Thyroid gland (tissue), 4 donors: ENCODE measurements at regions not wholly inside any gene's neighbourhood (a gene's known extent, or its start where the extent isn't known, plus 50 kb on each side); places are given as distances from the start of the nearest gene placed in this dataset.

Experiments
- DNase-seq, 2 donors: peaks; one replicate each; pipeline ENCODE4 v3.0.0-alpha.2; 2019
- H3K27ac ChIP-seq, 3 donors: fragments of 200-600 bp; sonication (generic); 1 replicate in 2 of 3; 2 replicates in 1 of 3; pipeline ENCODE4 v1.5.1; 2016 to 2019; ENCODE audit warnings: mild to moderate bottlenecking in 1 of 3, moderate library complexity in 1 of 3
- H3K27me3 ChIP-seq: fragments of 200-600 bp; sonication (generic); one replicate; pipeline ENCODE4 v1.5.1; 2019
- H3K36me3 ChIP-seq, 2 donors: fragments of 200-600 bp; sonication (generic); one replicate each; pipeline ENCODE4 v1.5.1; 2016 to 2019
- H3K4me1 ChIP-seq, 2 donors: fragments of 200-600 bp; sonication (generic); one replicate each; pipeline ENCODE4 v1.5.1; 2017 to 2019
- H3K4me3 ChIP-seq, 3 donors: fragments of 200-600 bp; sonication (generic); replicated peaks in 1 of 3; 1 replicate in 2 of 3; 2 replicates in 1 of 3; pipeline ENCODE4 v1.5.1; 2016; ENCODE audit warnings: mild to moderate bottlenecking in 1 of 3
- H3K9me3 ChIP-seq: fragments of 200-600 bp; sonication (generic); one replicate; pipeline ENCODE4 v1.5.1; 2017
- CTCF ChIP-seq, 6 experiments: fragments of 200-600 bp in 3 of 6; fragments of 450-650 bp in 3 of 6; sonication (generic) in 3 of 6; IDR thresholded peaks; one replicate each; pipeline ENCODE4 v1.5.1; 2016 to 2019; ENCODE audit warnings: antibody characterized with exemption in 6 of 6, mild to moderate bottlenecking in 2 of 6, inconsistent platforms in 1 of 6, moderate library complexity in 1 of 6
- POLR2A ChIP-seq, 2 donors: fragments of 450-650 bp; IDR thresholded peaks; one replicate each; pipeline ENCODE4 v1.6.1; 2017; ENCODE audit warnings: antibody characterized with exemption in 2 of 2, mild to moderate bottlenecking in 2 of 2, moderate library complexity in 1 of 2
- WGBS, 2 donors: methylation state at CpG; one replicate each; pipeline ENCODE4 v1.1.5; 2017; 5-methylcytosine and 5-hydroxymethylcytosine counted together
- intact Hi-C: fragments of 100-400 bp; cut with DNase I; formaldehyde crosslinking; loops from one replicate; pipeline ENCODE4 v1.15.1; 2023

- no peak for TF ChIP-seq CTCF (IDR thresholded peaks at IDR 0.05)
- TF ChIP-seq POLR2A (IDR thresholded peaks at IDR 0.05) = no peak
- intact Hi-C loops = no loop called here
Observed at GRCh38 chr3:25906132-25906906, 116.4 kb downstream of the OXSM start.

GRCh38 chr3:25907081-25907480 lies 117.2 kb downstream of the OXSM start:
- H3K27ac ChIP-seq = no peak overlapping the region
- TF ChIP-seq CTCF (IDR thresholded peaks at IDR 0.05) (no peak), POLR2A (IDR thresholded peaks at IDR 0.05) (no peak)
- H3K4me3 ChIP-seq = no peak overlapping the region
- H3K27me3 ChIP-seq = no peaks in the 10 kb centered on the region
- 67 to 81% methylated on average over 2 of the region's 2 CpGs for WGBS, 2 donors
- H3K4me1 ChIP-seq = no peaks in the 10 kb centered on the region
- DNase-seq = no peak
- H3K36me3 ChIP-seq = no peaks in the 10 kb centered on the region
- no peaks in the 10 kb centered on the region for H3K9me3 ChIP-seq
- intact Hi-C loops = no loop called here

More at GRCh38 chr3:25906132-25906906, 116.4 kb downstream of the OXSM start:
- Histone ChIP-seq H3K4me1 (no peaks in the 10 kb centered on the region), H3K9me3 (no peaks in the 10 kb centered on the region), H3K27ac (no peak overlapping the region), H3K4me3 (no peak overlapping the region), H3K36me3 (no peaks in the 10 kb centered on the region), H3K27me3 (no peaks in the 10 kb centered on the region)
- DNase-seq = no peak
- WGBS, 2 donors = 84 to 89% methylated on average over 4 of the region's 4 CpGs

GRCh38 chr3:25910105-25910504 lies 120.2 kb downstream of the OXSM start:
- Histone ChIP-seq H3K27ac (no peak overlapping the region), H3K4me3 (no peak overlapping the region), H3K27me3 (no peaks in the 10 kb centered on the region), H3K4me1 (no peaks in the 10 kb centered on the region), H3K36me3 (no peaks in the 10 kb centered on the region), H3K9me3 (no peaks in the 10 kb centered on the region)
- 60 to 65% methylated on average over 2 of the region's 2 CpGs for WGBS, 2 donors
- intact Hi-C loops = no loop called here
- DNase-seq = no peak
- TF ChIP-seq POLR2A (IDR thresholded peaks at IDR 0.05) (no peak), CTCF (IDR thresholded peaks at IDR 0.05) (no peak)

- DNase-seq = peak; percentile 35 to 41
- 67 to 71% methylated on average over 4 of the region's 4 CpGs for WGBS, 2 donors
Observed at GRCh38 chr3:25910997-25911396, 121.1 kb downstream of the OXSM start.

More at GRCh38 chr3:25910997-25911396, 121.1 kb downstream of the OXSM start:
- no peaks in the 10 kb centered on the region for H3K4me1 ChIP-seq
- H3K9me3 ChIP-seq = no peaks in the 10 kb centered on the region
- H3K27me3 ChIP-seq = no peaks in the 10 kb centered on the region
- intact Hi-C loops = no loop called here
- peak in 3 of 6 experiments; percentile 17 to 41 (median 17) for TF ChIP-seq CTCF (IDR thresholded peaks at IDR 0.05)
- no peak for TF ChIP-seq POLR2A (IDR thresholded peaks at IDR 0.05)
- H3K27ac ChIP-seq = no peak overlapping the region
- no peaks in the 10 kb centered on the region for H3K36me3 ChIP-seq
- H3K4me3 ChIP-seq = no peak overlapping the region
